ENCODE measurements at regions not wholly inside any gene's neighbourhood (a gene's known extent, or its start where the extent isn't known, plus 50 kb on each side); places are given as distances from the start of the nearest gene placed in this dataset.

DNA sequence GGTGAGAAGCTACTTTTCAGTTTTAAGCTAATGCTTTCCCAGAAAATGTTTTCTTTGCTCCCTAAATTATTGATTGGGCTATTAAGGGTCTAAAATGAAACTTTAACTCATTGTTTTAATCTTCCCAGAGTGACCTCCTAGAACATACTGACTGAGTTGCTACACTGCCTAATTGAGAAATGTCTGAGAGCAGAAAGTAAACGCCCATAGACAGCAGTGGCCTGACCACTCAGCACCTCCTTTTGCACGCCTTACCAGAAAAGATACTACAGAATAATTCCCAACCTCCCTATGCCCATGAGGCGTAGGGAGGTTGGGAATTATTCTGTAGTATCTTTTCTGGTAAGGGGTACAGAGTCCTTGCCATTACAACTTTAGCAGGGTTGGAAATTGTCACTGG is 381.8 kb upstream of the LCORL start:
- no peak for DNase-seq (ENCODE audit: low read depth in 2 of 2)

DNA sequence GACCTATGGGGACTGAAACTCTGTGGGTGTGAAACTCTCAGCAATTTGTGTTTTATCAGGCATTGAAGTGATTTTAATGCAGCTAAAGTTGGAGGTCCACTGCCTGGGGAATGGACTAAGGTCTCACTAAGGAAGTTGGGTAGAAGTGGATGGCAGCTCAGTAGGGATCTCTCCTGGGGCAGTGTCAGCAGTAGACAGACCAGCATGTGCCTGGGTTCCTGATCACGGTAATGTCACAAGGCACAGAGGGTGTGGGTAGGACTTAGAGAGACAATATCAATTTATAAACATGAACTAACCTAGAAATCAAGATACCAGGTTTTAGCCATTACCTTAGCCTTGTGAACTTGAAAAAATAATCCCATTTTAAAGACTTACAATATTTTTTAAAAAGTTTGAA is 380.3 kb upstream of the LCORL start:
- DNase-seq (ENCODE audit: low read depth in 2 of 2), result no peak

DNA sequence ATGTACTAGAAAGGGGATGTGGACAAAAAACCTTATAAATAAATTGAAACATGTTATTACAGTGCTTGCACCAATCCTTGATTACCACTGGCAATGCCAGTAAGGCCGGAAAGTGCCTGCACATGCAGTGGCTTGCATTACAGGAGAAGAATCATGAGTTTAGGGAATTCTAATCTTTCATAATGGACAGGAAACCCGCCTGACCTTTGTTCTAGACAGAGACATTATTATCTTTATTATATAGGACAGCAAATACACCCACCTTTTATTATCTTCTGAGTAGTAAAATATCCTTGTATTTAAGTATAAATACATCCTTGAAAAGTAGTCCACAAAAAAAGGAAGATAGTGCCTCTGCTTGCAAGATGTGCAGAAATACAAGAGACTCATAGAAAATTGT is 379.9 kb upstream of the LCORL start:
- no peak for DNase-seq (ENCODE audit: low read depth in 2 of 2)

DNA sequence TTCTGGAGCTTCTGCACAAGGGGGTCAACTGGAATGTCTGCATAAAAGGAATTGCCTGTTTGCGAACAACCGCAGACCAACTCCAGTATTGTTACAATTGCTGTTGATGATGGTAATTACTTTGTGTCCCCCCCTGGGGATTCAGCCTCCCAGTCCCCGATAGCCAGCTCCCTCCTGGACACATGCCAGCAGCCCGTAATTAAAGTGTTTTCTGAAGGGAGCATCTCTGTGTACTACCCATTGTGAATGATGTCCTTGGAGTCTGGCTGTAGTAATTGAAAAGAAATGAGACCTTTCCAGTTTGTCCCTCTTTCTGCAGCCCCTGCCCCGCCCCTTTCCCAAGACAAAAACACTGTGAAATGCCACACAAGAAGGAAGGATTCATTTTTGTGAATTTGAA is 377.1 kb upstream of the LCORL start:
- no peak for DNase-seq (ENCODE audit: low read depth in 2 of 2)

- DNase-seq (ENCODE audit: low read depth in 2 of 2), result no peak
Measured at GRCh38 chr4:18397681-18398390, 376.3 kb upstream of the LCORL start.

- no peak for DNase-seq (ENCODE audit: low read depth in 2 of 2)
Measured at GRCh38 chr4:18394656-18395055, 373.1 kb upstream of the LCORL start.

DNA sequence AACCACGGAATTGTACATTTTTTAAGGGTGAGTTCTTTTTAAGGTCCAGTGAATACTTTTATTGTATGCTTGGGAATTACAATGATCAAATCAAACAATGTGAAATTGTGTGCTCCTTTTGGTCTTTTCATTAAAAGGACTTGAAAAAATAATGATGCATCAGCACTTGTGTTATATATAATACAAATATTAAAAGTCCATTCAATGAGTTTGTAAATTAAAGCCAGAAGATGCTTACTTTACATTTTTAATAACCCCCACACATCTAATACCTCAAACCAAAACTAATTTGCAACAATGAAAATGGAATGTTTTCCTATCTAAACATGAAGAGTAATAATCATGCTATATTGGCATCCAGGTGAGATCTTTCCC is 369.8 kb upstream of the LCORL start:
- no peak for DNase-seq (ENCODE audit: low read depth in 2 of 2)

DNA sequence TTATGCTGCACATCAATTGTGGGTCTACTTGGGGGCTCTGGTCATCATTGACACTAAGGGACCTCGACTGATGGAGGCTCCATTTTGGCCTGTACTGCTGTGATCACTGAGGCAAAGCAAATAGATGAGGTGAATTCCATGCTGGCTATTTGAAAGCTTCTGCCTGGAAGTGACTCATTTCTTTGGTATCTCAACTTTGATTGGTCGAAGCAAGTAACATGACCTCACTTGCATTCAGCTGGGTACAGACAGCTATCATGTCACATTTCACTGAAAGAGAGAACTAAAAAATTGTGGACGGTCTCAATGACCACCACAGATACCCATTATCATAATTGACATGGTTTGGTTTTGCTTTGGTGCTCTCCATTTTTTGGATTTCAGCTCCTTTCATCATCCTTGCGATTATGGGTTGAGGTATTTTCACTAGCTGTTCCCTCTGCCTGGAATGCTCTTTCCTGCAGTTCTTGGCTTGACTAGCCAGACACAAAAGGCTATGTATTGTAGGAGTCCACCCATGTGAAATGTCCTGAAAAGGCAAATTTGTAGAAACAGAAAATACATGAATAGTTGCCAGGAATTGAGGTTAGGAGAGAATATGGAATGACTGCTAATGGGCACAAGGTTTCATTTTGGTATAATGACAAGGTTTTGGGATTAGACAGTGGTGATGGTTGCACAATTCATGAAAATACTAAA is 369.2 kb upstream of the LCORL start:
- DNase-seq (ENCODE audit: low read depth in 2 of 2), result no peak

DNA sequence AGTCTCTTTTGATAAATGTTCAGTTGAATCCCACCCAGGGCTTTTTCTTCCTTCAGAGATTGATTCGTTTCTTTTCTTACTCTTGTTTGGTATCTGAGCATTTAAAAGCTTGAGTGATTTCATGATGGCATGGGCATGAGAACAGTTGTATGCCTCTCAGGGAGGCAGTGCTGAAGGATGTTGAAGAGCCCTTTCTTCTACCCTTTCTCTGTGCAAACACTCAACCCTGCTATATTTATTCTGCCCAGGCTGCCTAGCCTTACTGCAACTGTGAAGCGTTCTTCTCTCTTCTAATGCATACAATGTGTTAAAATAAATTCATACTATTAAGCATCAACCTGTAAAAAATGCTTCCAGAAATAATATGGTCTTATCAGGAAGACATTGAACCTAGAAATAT is 367.6 kb upstream of the LCORL start:
- no peak for DNase-seq (ENCODE audit: low read depth in 2 of 2)

GRCh38 chr4:18388039-18388438 is 366.5 kb upstream of the LCORL start:
- no peak for DNase-seq (ENCODE audit: low read depth in 2 of 2)

GRCh38 chr4:18381186-18381585 is 359.6 kb upstream of the LCORL start:
- no peak for DNase-seq (ENCODE audit: low read depth in 2 of 2)

DNA sequence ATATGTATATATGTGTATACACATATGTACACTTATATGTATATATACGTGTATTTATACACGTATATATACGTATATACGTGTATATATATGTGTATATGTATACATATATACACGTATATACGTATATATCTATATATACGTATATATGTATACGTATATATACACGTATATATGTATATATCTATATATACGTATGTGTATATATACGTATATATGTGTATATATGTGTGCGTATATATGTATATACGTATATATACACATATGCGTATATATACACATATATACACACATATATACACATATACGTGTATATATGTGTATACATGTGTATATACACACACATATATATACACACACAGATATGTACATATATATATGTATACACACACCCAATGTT is 348.0 kb upstream of the LCORL start:
- no peak for DNase-seq (ENCODE audit: low read depth in 2 of 2)

DNA sequence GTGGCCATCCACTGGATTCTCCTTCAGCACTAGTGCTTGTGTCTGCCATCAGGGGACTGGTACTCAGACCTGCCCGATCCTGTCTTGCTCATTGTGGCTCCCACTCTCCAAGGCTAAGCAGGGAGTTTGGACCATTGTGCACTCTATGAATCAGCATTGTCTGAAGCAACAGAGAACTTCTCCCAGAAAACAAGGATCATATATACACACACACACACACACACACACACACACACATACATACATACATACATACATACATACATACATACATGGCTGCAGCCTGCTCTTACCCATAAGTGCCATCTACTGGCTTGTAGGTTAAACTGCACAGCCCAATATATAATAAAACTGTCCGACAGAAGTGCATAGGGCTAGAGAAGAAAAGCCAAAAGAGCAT is 345.3 kb upstream of the LCORL start:
- DNase-seq (ENCODE audit: low read depth in 2 of 2), result peak; percentile 42 to 67

DNA sequence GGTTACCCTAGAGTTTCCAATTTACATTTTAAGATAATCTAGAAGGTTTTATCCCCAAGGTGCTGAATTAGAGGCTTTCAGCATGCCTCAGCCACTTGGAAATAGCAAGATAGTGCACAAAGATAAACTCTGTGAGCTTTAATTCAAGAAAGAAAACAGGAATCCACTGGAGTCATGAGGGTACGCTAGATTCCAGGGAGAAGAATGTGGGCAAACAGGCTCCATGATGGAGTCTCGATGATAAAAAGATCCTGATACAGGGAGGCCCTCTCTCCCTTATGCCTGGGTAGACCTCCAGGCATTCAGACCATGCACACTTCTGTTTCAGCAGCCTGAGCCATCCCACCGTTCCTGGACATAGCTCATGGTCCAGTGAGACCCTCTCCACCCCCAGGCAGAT is 344.6 kb upstream of the LCORL start:
- DNase-seq (ENCODE audit: low read depth in 2 of 2), result no peak

GRCh38 chr4:18343581-18343980 is 322.0 kb upstream of the LCORL start:
- no peak for DNase-seq (ENCODE audit: low read depth in 2 of 2)

DNA sequence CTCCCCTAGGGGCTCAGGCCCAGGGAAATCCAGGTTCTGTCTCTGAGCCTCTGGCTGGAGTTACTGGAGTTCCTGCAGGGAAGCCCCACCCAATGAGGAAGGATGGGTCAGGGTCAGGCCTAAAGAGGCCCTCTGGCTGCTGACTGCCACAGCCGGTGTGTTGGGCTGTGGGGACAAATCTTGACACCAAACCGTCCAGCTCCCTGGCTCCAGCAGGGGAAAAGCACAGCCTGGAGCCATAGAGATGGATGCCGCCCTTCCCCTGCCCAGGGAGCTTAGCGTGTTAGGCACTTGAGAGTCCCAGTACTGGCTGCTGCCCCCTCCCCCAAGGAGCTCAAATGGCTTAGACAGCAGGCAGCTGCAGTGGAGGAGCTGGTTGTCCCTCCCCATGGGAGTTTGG is 321.3 kb upstream of the LCORL start:
- no peak for DNase-seq (ENCODE audit: low read depth in 2 of 2)

GRCh38 chr4:18321956-18322530 is 300.5 kb upstream of the LCORL start:
- DNase-seq (ENCODE audit: low read depth in 2 of 2), result no peak

GRCh38 chr4:18319431-18319830 is 297.9 kb upstream of the LCORL start:
- DNase-seq (ENCODE audit: low read depth in 2 of 2), result peak in 1 of 2 donors; percentile 4

GRCh38 chr4:18318682-18319388 is 297.3 kb upstream of the LCORL start:
- peak; percentile 88 to 92 for DNase-seq (ENCODE audit: low read depth in 2 of 2)

- DNase-seq (ENCODE audit: low read depth in 2 of 2), result no peak
Measured at GRCh38 chr4:18314731-18315130, 293.2 kb upstream of the LCORL start.

- DNase-seq (ENCODE audit: low read depth in 2 of 2), result no peak
Measured at GRCh38 chr4:18297684-18298083, 276.1 kb upstream of the LCORL start.

DNA sequence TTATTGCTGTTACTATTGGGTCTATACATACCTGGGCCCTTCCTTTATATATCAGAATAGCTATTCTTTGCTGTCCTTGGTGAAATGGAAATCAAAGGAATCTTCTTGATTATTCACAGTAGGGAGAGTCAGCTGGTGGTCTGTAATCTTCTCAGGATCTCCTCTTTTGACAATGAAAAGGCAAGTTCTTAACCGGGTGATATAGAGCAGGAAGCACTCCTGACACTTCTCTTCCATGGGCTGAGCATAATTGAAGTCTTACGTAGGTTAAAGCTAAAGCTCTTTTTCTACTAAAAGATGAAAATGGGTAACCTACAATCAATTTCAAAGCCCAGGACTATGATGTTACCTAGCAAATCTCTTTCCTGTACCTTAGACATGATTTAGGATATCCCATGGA is 274.9 kb upstream of the LCORL start:
- DNase-seq (ENCODE audit: low read depth in 2 of 2), result no peak

GRCh38 chr4:18294846-18295245 is 273.3 kb upstream of the LCORL start:
- DNase-seq (ENCODE audit: low read depth in 2 of 2), result no peak

Data from dermis microvascular lymphatic vessel endothelial cell (primary cell).